Activated CD4-positive, CD25-positive, alpha-beta regulatory T cell treated with anti-CD3 and anti-CD28 coated beads, Interleukin-2, amount 50 U/mL, for 16 hours (primary cell): ENCODE measurements at regions not wholly inside any gene's neighbourhood (a gene's known extent, or its start where the extent isn't known, plus 50 kb on each side); places are given as distances from the start of the nearest gene placed in this dataset.

Experiments used
- DNase-seq: peaks from one replicate; pipeline ENCODE4 v3.0.0-alpha.2; 2020; ENCODE audit warnings: low read depth, low spot score

- DNase-seq: no peak
These were observed 49.9 kb upstream of the HS6ST1 start for GRCh38 chr2:128368437-128369107.

DNA sequence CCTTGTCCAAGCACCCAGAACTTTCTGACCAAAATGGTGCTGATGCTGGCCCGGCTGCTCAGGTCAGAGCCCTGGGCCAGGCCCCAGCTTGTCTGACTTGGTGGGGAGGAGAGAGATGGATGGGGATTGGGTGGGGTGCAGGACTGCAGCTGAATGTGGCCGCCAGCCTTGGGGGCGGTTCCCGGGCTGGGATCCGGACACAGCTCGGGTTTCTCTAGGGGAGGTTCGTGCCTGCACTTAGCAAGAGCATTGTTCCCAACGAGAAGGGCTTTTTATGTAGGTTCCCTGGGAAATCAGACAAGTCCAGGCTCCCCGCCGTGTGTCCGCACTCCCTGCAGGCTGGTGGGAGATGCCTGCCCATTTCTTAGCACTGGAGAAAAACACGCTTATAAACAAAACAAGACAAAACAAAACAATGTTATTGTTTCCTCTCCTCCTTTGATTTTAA lies 50.5 kb upstream of the HS6ST1 start:
- no peak for DNase-seq

GRCh38 chr2:128369602-128370467 lies 51.2 kb upstream of the HS6ST1 start:
- DNase-seq: no peak

GRCh38 chr2:128370468-128371247 lies 52.0 kb upstream of the HS6ST1 start:
- no peak for DNase-seq

- no peak for DNase-seq
These were observed 52.6 kb upstream of the HS6ST1 start for GRCh38 chr2:128371248-128371630.

GRCh38 chr2:128371648-128372345 lies 53.1 kb upstream of the HS6ST1 start:
- no peak for DNase-seq

DNA sequence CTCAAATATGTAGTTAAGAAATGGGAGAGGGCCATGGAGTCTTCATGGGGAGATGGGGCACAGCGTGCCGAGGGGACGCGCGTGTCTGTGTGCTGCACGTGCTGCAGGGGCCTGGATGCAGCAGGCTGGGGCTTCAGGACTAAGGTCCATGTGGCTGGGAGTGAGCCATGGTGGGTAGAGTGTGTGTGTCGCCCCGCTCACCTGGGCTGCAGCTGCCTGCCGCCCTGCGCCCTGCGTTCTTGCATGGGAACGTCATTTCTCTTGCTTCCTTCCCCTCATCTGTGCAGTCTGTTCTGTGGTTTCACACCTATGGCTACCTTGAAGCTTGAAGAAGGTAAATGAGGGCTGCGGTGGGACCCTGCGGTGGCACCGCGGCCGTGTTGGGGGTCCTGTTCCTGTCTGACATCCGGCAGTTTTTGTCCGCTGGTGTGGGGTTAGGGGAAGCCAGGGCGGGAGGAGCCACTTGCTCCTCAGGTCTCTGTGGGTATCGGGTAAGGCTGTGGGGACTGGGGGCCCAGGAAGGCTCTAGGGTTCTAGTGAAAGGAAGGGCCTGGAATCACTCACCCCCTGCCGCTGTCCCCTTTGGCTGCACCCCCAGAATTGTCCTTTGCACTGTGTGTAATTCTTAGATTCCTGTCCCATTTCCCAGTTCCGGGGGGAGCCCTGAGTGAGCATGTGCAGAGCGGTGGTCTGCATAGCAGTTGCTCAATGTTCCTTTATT lies 54.1 kb upstream of the HS6ST1 start:
- DNase-seq: no peak

DNA sequence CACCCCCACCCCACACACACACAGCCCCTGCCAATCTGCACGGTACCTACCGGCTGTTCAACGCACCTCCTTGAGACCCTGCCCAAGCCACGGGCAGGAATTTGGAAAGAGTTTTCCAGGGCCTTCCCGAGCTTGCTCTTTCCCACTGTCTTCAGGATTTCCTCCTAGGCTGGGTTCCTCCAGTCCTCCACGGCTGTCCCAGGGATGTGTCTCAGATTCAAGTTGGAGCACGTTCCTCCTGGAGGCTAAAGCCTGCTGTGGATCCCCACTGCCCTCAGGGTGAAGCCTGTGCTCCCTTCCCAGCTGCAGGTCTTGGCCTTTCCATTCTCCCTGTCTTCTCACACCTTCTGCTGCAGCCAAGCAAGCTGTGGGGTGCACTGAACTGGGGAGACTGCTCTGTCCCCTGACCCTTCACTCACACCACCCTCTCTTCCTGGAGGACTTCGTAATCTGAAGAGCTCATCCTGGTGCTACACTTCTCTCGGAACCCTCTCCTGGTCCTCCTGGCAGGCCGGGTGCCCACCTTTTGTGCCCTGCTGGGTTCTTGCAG lies 54.9 kb upstream of the HS6ST1 start:
- DNase-seq: no peak

GRCh38 chr2:128374001-128374710 lies 55.5 kb upstream of the HS6ST1 start:
- DNase-seq: no peak

- no peak for DNase-seq
These were observed 56.2 kb upstream of the HS6ST1 start for GRCh38 chr2:128374711-128375413.

GRCh38 chr2:128375454-128375853 lies 56.8 kb upstream of the HS6ST1 start:
- DNase-seq: no peak

DNA sequence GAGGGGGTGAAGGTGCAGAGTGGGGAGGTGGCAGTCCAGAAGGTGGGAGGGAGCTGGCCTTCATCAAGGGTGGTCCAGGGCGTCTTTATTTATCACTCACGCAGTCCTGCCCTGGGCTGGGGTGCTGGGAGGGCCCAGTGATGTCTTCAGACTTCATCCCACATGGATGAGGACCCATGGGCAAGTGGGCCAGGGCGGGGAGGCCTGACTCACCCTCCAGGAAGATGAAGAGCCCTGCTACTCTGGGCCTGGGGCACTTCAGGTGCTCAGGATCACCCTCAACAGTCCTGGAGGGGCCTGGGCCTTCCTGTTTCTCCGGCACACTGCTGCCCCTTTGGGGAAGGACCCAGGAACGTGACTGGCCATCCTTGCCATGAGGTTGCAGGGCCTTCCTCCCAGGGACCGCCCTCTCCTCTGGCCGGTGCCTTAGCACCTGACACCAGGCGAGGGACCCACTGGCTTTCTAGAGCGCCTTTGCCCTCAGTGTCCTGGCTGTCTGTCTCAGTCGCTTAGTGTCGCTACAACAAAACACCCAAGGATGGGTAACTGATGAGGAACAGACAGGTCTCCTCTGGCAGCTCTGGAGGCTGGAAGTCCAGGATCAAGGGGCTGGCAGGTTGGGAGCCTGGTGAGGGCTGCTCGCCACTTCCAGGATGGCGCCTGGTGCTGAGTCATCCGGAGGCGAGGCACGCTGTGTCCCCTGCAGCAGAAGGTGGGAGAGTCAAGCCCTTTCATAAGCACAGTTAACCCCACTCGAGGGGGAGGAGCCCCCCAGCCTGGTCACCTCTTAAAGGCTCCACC lies 57.8 kb upstream of the HS6ST1 start:
- no peak for DNase-seq

GRCh38 chr2:128377071-128377910 lies 58.6 kb upstream of the HS6ST1 start:
- no peak for DNase-seq

- DNase-seq: no peak
These were observed 59.8 kb upstream of the HS6ST1 start for GRCh38 chr2:128378231-128379020.

GRCh38 chr2:128379021-128380015 lies 60.6 kb upstream of the HS6ST1 start:
- no peak for DNase-seq
